Femur (tissue), 1 donor: ENCODE measurements at regions not wholly inside any gene's neighbourhood (a gene's known extent, or its start where the extent isn't known, plus 50 kb on each side); places are given as distances from the start of the nearest gene placed in this dataset.
"Not testable (repeated sequence)": the region's sequence is repeated elsewhere in the genome, so short reads cannot be mapped to it uniquely, and the experiment has no call there.

ENCODE experiments used
- DNase-seq: peaks from one replicate; pipeline ENCODE4 v3.0.0-alpha.2; 2017

GRCh38 chr18:75714766-75715165 is 287.3 kb upstream of the SMIM21 start:
- no peak for DNase-seq

DNA sequence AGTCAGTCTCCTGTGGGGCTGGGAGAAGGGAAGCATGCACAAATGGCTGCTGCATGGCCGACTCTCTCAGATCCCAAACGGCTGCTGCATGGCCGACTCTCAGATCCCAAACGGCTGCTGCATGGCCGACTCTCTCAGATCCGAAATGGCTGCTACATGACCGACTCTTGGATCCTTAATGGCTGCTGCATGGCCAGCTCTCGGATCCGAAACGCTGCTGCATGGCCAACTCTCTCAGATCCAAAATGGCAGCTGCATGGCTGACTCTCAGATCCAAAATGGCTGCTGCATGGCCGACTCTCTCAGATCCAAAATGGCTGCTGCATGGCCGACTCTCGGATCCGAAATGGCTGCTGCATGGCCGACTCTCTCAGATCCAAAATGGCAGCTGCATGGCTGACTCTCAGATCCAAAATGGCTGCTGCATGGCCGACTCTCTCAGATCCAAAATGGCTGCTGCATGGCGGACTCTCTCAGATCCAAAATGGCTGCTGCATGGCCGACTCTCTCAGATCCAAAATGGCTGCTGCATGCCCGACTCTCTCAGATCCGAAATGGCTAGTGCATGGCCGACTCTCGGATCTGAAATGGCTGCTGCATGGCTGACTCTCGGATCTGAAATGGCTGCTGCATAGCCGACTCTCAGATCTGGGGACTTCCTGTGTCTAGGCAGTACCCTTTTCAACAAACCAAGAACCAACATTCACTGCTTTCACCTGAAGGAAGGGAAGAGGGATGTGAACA is 284.8 kb upstream of the SMIM21 start:
- DNase-seq = not testable (repeated sequence)

DNA sequence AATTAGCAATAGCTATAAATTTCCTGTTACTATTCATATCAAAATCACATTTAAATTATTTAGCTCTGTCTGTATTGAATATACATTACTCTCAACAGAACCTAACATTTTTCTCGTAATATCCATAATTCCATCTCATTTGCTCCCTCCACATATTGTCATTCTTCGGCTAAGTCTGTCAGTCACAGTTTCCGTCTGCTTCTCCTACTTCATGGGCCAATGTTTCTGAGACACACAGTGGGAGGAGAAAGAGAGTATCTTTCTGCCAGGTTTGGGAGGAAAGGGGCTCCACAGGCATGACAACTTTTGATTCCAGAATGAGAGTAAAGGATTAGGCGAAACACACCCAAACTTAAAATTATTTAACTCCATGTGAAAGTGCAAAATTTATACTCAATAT is 273.1 kb upstream of the SMIM21 start:
- no peak for DNase-seq

DNA sequence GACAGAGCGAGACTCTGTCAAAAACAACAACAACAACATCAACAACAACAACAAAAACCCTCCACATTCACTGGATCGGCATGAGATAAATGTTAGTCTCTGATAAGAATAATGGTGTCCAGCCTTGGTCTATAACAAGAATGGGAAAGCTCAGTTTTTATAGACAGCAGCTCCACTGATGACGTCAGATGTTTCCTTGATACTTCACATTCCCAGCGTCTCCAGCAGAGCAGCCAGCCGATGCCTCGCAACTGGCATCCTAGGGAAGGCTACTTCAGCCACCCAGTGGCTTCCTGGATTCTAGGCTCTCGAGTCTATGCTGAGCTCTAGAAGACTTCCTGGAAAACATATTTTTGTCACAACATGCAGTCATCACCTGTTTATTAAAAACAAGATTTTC is 271.4 kb upstream of the SMIM21 start:
- no peak for DNase-seq

GRCh38 chr18:75697493-75697892 is 270.0 kb upstream of the SMIM21 start:
- no peak for DNase-seq

DNA sequence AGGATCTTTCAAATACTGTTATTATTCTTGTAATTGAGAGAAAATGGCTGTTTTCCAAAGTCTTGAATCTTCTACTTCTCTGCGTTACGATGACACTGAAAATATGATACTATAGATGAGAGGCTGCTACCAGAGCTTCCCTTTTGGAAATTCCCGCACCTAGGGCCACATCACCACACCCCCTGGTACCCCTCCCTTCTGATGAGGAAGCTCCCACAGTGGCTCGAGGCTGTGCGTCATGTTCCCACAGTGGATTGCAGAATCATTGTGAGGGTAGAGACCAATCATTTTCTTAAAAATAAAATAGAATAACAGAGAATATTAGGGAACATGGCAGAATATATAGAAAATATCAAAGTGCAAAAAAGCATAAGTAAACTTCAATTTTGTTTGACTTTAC is 268.9 kb upstream of the SMIM21 start:
- no peak for DNase-seq

DNA sequence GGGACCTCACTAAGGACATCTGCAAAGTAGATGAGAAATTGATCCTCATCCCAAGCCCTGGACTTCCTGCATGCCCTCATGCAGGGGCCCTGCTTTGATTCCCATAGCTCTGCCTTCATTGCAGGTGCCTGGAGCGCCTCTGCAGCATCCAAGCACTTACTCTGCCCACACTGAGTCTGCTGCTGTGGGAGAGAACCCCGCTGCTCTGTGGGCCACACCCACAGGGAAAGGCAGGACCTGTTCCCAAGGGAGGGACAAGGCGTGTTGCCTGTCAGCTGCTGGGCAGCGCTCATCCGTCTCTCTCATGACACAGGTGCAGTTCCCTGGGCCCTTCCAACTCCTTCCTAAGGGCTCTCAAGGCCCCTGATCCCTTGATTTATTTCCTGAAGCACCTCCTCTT is 266.8 kb upstream of the SMIM21 start:
- no peak for DNase-seq

GRCh38 chr18:75691483-75691882 is 264.0 kb upstream of the SMIM21 start:
- no peak for DNase-seq

GRCh38 chr18:75690283-75690682 is 262.8 kb upstream of the SMIM21 start:
- DNase-seq = not testable (repeated sequence)

GRCh38 chr18:75687626-75688025 is 260.1 kb upstream of the SMIM21 start:
- DNase-seq = no peak

GRCh38 chr18:75683426-75683825 is 255.9 kb upstream of the SMIM21 start:
- no peak for DNase-seq

DNA sequence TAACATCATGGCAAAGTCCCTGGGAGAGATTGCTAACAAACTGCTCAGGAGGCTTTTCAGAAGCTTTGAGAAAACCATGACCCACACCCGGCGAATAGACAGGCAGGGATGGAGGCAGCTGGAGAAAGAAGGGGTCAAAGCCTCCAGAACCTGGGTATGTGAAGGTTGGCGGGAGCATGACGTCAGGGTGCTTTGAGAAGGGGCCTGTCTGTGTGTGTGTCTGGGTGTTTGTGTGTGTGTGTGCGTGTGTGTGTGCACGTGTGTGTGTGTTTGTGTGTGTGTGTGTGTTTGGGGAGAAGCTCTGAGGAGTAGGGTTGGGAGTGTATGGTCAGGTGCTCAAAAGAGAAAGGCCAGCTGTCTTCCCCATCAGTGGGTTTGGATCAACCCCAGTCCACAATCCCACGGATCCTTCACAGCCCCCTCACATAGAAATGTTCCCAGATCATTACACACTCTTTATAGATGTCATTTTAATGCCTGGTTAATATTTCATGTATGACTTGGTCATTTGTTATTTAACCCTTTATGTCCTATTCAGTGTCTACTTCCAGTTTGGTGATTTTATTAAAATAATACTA is 254.1 kb upstream of the SMIM21 start:
- no peak for DNase-seq

DNA sequence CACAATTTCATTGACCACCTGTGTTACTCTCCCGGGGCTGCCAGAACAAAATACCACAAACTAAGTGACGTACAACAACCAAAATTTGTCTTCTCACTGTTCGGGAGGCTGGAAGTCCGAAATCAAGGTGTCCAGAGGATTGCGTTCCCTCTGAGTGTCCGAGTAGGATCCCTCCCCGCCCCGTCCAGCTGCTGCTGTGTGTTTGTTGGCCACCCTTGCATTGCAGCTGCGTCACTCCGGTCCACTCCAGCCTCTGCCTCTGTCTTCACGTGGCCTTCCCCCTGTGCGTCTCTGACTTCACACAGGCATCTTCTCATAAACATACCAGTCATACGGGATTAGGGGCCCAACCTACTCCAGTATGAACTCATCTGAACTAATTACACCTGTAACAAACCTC is 251.8 kb upstream of the SMIM21 start:
- peak; percentile 83 for DNase-seq

DNA sequence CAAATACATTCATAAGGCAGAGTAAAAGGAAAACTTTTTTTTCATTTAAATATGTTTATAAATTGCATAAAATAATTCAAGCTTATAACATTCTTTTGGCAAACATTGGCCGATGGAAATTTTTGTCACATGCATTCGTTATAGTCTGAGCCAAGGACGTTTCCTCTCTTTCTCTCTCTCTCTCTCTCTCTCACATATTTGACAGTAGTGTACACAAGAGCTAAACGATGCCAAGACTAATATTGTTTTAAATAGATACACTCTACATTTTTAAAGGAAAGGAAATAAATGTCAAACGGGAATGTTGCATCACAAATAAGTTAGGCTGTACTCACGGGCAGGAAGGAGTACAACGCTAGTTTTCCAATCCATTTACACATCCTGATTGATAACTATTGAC is 251.1 kb upstream of the SMIM21 start:
- DNase-seq = no peak

GRCh38 chr18:75677696-75678455 is 250.4 kb upstream of the SMIM21 start:
- no peak for DNase-seq

- no peak for DNase-seq
These were observed 233.4 kb upstream of the SMIM21 start for GRCh38 chr18:75660932-75661331.

DNA sequence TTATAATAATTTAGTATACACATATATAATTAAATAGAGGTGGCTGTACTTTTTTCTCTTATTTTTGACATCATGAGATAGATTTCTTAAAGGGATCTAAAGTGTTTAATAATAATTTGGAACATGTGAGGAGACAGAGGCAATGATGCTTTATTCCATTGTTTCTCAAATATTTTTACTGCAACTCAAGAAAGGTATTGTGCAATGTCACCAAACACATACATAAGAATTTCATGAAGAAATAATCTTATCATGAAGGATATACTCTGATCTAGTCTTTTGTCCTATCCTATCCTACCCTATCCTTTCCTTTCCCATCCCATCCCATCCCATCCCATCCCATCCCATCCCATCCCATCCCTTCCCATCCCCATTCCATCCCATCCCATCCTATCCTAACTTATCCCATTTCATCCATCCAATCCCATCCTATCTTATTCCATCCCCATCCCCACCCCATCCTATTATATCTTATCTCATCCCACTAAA is 232.1 kb upstream of the SMIM21 start:
- no peak for DNase-seq

DNA sequence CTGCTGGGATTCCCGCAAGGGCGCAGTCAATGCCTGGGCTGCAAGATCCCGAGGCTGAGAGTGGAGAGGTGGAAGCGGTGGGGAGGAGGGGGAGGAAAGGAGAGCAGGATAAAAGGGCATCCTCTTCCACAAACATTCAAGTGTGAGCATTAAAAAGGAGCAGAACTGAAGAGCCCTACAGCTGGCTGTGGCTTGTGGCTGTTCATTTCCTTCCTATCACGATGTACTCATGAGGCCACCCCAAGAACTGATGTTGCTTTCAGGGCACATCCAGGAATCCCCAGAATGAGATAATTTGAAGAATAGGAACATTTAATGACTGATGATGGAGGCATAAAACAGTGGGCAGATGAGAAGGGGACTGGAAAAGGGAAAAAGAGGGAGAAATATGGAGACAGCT is 230.8 kb upstream of the SMIM21 start:
- DNase-seq = no peak

DNA sequence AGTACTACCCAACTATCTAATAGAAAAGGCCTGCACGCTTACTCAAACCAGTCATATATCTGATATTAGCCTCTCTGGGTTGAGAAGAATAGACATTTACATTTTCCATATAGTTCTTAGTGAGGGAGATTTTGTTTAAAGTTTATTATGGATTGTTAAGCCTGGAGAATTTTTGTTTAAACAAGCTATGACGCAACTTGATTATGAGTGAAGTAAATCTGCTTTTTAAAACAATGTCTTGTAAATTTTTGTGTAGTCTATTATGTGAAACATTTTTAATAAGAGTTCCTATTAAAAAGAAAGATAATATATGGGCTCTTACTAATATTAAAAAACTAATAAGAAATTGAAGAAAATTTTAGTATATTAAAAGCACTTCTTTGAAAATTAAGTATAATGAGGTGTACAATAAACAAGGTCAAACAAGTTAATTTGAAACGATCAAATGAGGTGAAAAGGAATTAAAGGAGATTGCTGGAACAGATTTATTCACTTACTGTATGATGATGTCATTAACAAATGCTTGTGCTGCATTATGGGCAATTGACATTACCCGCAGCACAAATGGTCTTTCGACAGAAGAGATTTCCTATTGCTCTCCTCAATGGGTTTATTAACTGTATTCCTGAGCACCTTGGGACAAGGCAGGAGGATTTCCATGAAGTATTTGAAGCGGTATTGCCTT is 229.2 kb upstream of the SMIM21 start:
- no peak for DNase-seq

DNA sequence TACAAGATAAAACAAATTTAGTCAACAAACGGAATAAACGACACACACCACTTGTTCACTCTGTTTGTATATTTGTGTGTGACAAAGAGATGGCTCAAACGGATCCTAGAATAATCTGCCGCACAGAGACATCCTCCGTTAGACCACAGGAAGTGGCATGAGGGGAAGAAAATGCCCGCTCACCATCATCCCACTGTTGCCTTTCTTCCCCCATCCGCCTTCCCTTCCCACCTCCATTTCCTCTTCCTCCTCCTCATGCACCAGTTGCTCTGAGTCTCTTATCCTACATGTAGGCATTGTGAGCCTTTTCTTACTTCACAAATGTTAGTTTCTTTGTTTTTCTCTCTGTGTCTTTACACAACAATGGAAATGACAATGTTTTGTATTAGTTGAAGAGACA is 228.5 kb upstream of the SMIM21 start:
- DNase-seq = no peak

- peak; percentile 37 for DNase-seq
These were observed 227.6 kb upstream of the SMIM21 start for GRCh38 chr18:75654851-75655751.

DNA sequence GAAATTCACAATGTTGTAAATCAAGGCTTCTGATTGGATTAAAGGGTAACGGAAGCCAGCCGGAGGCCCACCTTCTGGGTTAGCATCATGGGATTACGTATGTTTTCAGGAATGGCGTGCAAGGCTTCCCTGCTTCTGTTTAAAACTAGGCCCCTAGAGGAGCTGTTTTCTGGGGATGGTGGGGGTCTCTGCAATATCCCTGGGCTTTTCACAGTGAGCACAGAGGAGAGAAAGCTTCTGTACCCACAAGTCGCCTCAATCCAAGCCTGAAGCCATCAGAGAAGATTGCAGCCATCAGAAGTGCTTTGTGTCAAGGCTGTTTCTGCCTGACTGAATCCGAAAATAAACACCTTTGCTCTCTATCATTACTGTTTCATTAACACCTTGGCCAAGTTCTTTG is 226.9 kb upstream of the SMIM21 start:
- no peak for DNase-seq
